PC-3 (cell line): ENCODE measurements at regions not wholly inside any gene's neighbourhood (a gene's known extent, or its start where the extent isn't known, plus 50 kb on each side); places are given as distances from the start of the nearest gene placed in this dataset.

Source experiments
- ATAC-seq: fragments of 200-7000 bp; cut with Tn5 transposase; 2 replicates; pipeline ENCODE4 v1.9.1; 2020; ENCODE audit warnings: mild to moderate bottlenecking, moderate library complexity
- BruUV-seq: library from RNA; stranded (reverse); fragments of 400-500 nt; replicated peaks from 2 replicates; lab custom pipeline; 2021; lab: Mats Ljungman, UMichigan
- CTCF ChIA-PET: fragments of 300-600 bp; sonication (Branson Sonifier 250); formaldehyde crosslinking; loops from one replicate; lab custom pipeline; 2022; ENCODE audit warnings: antibody characterized with exemption; lab: Charles Lee
- POLR2A ChIA-PET: fragments of 300-600 bp; sonication (Branson Sonifier 250); formaldehyde crosslinking; loops from one replicate; lab custom pipeline; 2022; ENCODE audit warnings: antibody characterized with exemption; ENCODE audit not compliant: unreplicated experiment; lab: Charles Lee
- DNase-seq: peaks from one replicate; pipeline ENCODE4 v3.0.0-alpha.2; 2015
- H2AFZ ChIP-seq: fragments of 300-600 bp; sonication (generic); 2 replicates; pipeline ENCODE4 v1.6.0; 2016; ENCODE audit warnings: antibody characterized with exemption, low read length
- H3F3A ChIP-seq: fragments of 300-600 bp; sonication (generic); one replicate; pipeline ENCODE4 v1.6.0; 2017; ENCODE audit warnings: antibody characterized with exemption, low read length, control low read depth, mild to moderate bottlenecking; ENCODE audit not compliant: unreplicated experiment
- H3K27ac ChIP-seq: fragments of 300-600 bp; sonication (generic); 2 replicates; pipeline ENCODE4 v1.5.1; 2016; ENCODE audit warnings: mild to moderate bottlenecking, low read length
- H3K27me3 ChIP-seq: fragments of 300-600 bp; sonication (generic); 2 replicates; pipeline ENCODE4 v1.6.1; 2016; ENCODE audit warnings: low read length, mixed read lengths
- H3K36me3 ChIP-seq: fragments of 300-600 bp; sonication (generic); 2 replicates; pipeline ENCODE4 v1.6.1; 2016; ENCODE audit warnings: low read depth, mixed run types, low read length, mixed read lengths
- H3K4me1 ChIP-seq: fragments of 300-600 bp; sonication (generic); 2 replicates; pipeline ENCODE4 v1.5.1; 2016; ENCODE audit warnings: low read length; ENCODE audit not compliant: insufficient read depth
- H3K4me2 ChIP-seq: fragments of 300-600 bp; sonication (generic); 2 replicates; pipeline ENCODE4 v1.6.0; 2016; ENCODE audit warnings: low read length
- H3K4me3 ChIP-seq: fragments of 300-600 bp; sonication (generic); 2 replicates; pipeline ENCODE4 v1.5.1; 2016; ENCODE audit warnings: mild to moderate bottlenecking, low read length, mixed read lengths
- H3K79me2 ChIP-seq: fragments of 300-600 bp; sonication (generic); 2 replicates; pipeline ENCODE4 v1.6.1; 2017; ENCODE audit warnings: low read length, mixed read lengths
- H3K9ac ChIP-seq: fragments of 300-600 bp; sonication (generic); 2 replicates; pipeline ENCODE4 v1.6.0; 2016; ENCODE audit warnings: mild to moderate bottlenecking, low read length
- H3K9me2 ChIP-seq: fragments of 300-600 bp; sonication (generic); replicated peaks from 2 replicates; pipeline ENCODE4 v1.6.1; 2016; ENCODE audit warnings: mixed run types, low read length, mixed read lengths
- H3K9me3 ChIP-seq: fragments of 300-600 bp; sonication (generic); 2 replicates; pipeline ENCODE4 v1.6.1; 2016; ENCODE audit warnings: low read length, mixed read lengths
- H4K20me1 ChIP-seq: fragments of 300-600 bp; sonication (generic); 2 replicates; pipeline ENCODE4 v1.6.1; 2016; ENCODE audit warnings: low read length, mixed read lengths
- EZH2 ChIP-seq: fragments of 300-600 bp; sonication (generic); IDR thresholded peaks from one replicate; pipeline ENCODE4 v1.6.1; 2017; ENCODE audit warnings: antibody characterized with exemption, mild to moderate bottlenecking, low read length; ENCODE audit not compliant: unreplicated experiment
- EZH2phosphoT487 ChIP-seq: fragments of 300-600 bp; sonication (generic); IDR thresholded peaks from 2 replicates; pipeline ENCODE4 v1.6.1; 2018; ENCODE audit warnings: mild to moderate bottlenecking, antibody characterized with exemption, low read length, borderline replicate concordance
- intact Hi-C: fragments of 100-400 bp; cut with micrococcal nuclease; formaldehyde crosslinking; loops from 2 replicates; pipeline ENCODE4 v1.9.0; 2023
- TF ChIP-seq, protein P1 (sequence below): fragments of 300-600 bp; sonication (generic); conservative IDR thresholded peaks from 2 replicates; pipeline ENCODE4 v1.5.1; 2017; ENCODE audit warnings: antibody characterized with exemption, low read depth, mild to moderate bottlenecking, low read length

DNA sequence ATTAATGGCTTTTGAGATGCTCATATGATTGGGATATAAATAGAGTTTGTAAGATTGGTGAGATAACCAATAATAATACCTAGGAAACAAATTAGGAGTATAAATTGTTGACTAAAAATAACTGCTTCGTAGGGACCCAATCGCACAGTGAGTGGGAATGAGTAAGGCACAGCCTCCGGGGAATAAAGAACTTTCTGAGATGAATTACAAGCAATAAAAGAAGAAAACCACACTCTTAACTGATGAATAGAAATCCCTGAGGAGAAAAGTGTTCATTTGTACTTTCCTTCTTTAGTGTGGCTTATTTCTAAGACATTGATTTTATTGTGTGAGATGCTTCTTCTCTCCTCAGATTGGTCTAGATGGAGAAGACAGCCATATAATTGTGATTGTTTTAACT is 443.4 kb upstream of the PRMT6 start:
- Histone ChIP-seq H3K4me2 (no peak overlapping the region), H3K4me1 (peaks cover 23% of the 10 kb centered on the region), H3K4me3 (no peak overlapping the region), H3K9me3 (no peaks in the 10 kb centered on the region), H4K20me1 (no peaks in the 10 kb centered on the region), H3K27me3 (no peaks in the 10 kb centered on the region), H2AFZ (no peak overlapping the region), H3F3A (no peaks in the 10 kb centered on the region), H3K79me2 (no peaks in the 10 kb centered on the region), H3K9ac (no peak overlapping the region), H3K9me2 (no peaks in the 10 kb centered on the region), H3K27ac (no peak overlapping the region), H3K36me3 (no peaks in the 10 kb centered on the region)
- POLR2A ChIA-PET, result no interaction called here
- no peak for TF ChIP-seq EZH2phosphoT487
- TF ChIP-seq EZH2, result no peak
- TF ChIP-seq, protein P1, sequence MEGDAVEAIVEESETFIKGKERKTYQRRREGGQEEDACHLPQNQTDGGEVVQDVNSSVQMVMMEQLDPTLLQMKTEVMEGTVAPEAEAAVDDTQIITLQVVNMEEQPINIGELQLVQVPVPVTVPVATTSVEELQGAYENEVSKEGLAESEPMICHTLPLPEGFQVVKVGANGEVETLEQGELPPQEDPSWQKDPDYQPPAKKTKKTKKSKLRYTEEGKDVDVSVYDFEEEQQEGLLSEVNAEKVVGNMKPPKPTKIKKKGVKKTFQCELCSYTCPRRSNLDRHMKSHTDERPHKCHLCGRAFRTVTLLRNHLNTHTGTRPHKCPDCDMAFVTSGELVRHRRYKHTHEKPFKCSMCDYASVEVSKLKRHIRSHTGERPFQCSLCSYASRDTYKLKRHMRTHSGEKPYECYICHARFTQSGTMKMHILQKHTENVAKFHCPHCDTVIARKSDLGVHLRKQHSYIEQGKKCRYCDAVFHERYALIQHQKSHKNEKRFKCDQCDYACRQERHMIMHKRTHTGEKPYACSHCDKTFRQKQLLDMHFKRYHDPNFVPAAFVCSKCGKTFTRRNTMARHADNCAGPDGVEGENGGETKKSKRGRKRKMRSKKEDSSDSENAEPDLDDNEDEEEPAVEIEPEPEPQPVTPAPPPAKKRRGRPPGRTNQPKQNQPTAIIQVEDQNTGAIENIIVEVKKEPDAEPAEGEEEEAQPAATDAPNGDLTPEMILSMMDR, result no peak
- CTCF ChIA-PET, result no interaction called here
- BruUV-seq, result no TSS peak
- intact Hi-C loops, result loop anchor here (10.0 kb wide), 1 partner anchor 478 kb away; no protein-coding TSS in a partner anchor
- ATAC-seq, result no peak
- no peak for DNase-seq

GRCh38 chr1:106613861-106614260 is 442.6 kb upstream of the PRMT6 start:
- no TSS peak for BruUV-seq
- no peak overlapping the region for H3K4me3 ChIP-seq
- H3K36me3 ChIP-seq, result no peaks in the 10 kb centered on the region
- H2AFZ ChIP-seq, result no peak overlapping the region
- no peak overlapping the region for H3K27ac ChIP-seq
- intact Hi-C loops, result loop anchor here (10.0 kb wide), 1 partner anchor 479 kb away; no protein-coding TSS in a partner anchor
- POLR2A ChIA-PET, result interaction anchor here (0.5 kb wide), 1 partner anchor 56 kb away, joined by 6 read pairs; no protein-coding TSS in a partner anchor
- no peaks in the 10 kb centered on the region for H3F3A ChIP-seq
- H3K4me1 ChIP-seq, result peaks cover 23% of the 10 kb centered on the region
- ATAC-seq, result no peak
- H3K9ac ChIP-seq, result no peak overlapping the region
- no peaks in the 10 kb centered on the region for H4K20me1 ChIP-seq
- H3K79me2 ChIP-seq, result no peaks in the 10 kb centered on the region
- H3K4me2 ChIP-seq, result no peak overlapping the region
- no peaks in the 10 kb centered on the region for H3K9me3 ChIP-seq
- H3K9me2 ChIP-seq, result no peaks in the 10 kb centered on the region
- H3K27me3 ChIP-seq, result no peaks in the 10 kb centered on the region
- CTCF ChIA-PET, result no interaction called here
- DNase-seq, result no peak
- TF ChIP-seq EZH2 (no peak), EZH2phosphoT487 (no peak)
- TF ChIP-seq, protein P1, result no peak

DNA sequence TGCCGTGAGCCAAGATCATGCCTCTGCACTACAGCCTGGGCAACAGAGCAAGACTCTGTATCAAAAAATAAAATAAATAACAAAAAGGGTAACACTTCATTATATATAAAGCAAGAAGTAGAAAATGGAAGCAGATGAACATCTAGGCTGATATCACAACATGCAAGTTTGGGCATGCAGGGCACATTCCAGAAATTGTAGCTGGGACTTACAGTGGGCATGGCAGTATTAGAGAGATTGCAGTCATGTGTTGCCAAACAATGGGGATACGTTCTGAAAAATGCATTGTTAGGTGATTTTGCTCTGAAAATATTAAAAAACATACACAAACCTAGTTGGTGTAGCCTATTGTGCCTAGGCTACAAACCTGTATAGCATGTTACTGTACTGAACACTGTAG is 441.0 kb upstream of the PRMT6 start:
- DNase-seq (no peak), ATAC-seq (no peak)
- no peak for TF ChIP-seq EZH2phosphoT487
- TF ChIP-seq, protein P1, result no peak
- no peak for TF ChIP-seq EZH2
- BruUV-seq, result no TSS peak
- intact Hi-C loops, result loop anchor here (5.0 to 10.0 kb wide), 2 partner anchors 322 to 481 kb away; no protein-coding TSS in a partner anchor
- H3K4me2 ChIP-seq, result peak overlapping the region; percentile 45
- ChIA-PET POLR2A (no interaction called here), CTCF (no interaction called here)
- no peaks in the 10 kb centered on the region for H3K27me3 ChIP-seq
- peak overlapping the region; percentile 27; the same call in 1 of the 2 replicates for H3K9ac ChIP-seq
- H3K9me2 ChIP-seq, result no peaks in the 10 kb centered on the region
- H2AFZ ChIP-seq, result no peak overlapping the region
- H3K4me3 ChIP-seq, result no peak overlapping the region
- no peaks in the 10 kb centered on the region for H3K79me2 ChIP-seq
- no peaks in the 10 kb centered on the region for H3F3A ChIP-seq
- peaks cover 33% of the 10 kb centered on the region for H3K4me1 ChIP-seq
- no peaks in the 10 kb centered on the region for H4K20me1 ChIP-seq
- H3K9me3 ChIP-seq, result no peaks in the 10 kb centered on the region
- no peaks in the 10 kb centered on the region for H3K36me3 ChIP-seq
- H3K27ac ChIP-seq, result peak overlapping the region; percentile 81
